NCI-H82 treated with DMSO at 0.1 percent for 48 hours (cell line): ENCODE measurements at regions not wholly inside any gene's neighbourhood (a gene's known extent, or its start where the extent isn't known, plus 50 kb on each side); places are given as distances from the start of the nearest gene placed in this dataset.
A peak's percentile ranks its signal among the peaks of the same experiment; 100 is the strongest.
"Not testable (repeated sequence)": the region's sequence is repeated elsewhere in the genome, so short reads cannot be mapped to it uniquely, and the experiment has no call there.

Source experiments
- DNase-seq: peaks from one replicate; lab custom pipeline; 2025; ENCODE audit not compliant: unreplicated experiment; lab: John Stamatoyannopoulos, UW

DNA sequence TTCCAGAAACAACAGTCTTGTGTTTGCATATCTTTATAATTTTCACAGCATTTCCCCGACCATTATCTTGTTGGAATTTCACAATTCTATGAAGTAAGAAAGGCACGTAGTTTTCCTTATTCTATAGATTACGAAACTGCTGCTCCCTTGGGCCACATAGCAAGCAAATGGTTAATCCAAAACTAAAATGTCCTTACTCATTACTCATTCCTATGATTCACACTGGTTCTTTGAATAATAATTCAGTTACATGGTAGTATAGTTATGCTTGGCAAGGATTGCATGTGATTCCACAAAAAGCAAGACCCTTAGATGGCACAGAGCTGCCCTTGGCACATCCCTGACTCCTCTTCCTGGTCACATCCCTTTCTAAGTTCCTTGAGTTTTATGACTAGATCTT lies 51.2 kb downstream of the OR13H1 start:
- no peak for DNase-seq

DNA sequence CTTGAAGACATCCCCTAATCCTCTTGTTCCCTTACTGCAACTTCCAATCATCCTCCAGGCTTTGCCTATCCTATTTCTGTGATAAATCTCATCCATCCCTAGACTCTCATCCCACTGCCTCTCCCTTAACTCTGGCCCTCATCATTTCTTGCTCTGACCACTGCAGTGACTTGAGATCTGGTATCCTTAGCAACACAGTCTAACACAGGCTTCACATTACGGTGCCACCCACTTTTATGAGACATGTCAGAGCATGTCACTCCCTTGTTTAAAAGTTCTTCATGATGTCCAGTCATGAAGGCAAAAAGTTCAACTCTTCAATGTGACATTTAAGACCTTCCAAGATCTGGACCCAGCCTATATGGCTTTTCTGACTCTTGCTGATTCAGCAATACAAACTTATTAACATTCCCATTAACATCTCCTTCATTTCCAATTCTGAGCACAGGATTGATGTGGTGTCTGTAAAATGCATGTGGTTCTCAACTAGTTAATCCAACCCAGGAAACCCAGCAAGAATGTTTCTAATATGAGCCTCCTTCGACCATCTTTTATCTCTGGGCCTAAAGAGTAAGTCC lies 64.0 kb downstream of the OR13H1 start:
- DNase-seq: no peak

DNA sequence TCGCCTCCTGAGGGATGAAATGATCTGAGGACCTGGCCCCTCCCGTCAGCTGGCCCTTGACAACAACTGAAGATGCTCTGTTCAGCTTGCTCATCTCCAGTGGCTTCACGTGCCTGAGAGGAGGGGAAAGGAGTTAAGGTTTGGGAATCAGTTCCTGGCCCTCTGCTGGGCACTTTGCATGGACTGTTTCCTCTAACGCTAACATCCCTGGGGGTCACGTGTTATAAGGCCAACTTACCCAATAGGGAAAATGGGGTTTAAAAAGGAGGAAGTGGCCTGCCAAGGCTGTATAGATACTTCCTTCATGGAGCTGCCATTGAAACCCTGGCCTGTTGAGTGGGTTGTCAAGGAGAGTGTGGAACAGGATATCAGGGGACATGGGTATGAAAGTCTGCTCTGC lies 65.6 kb downstream of the OR13H1 start:
- no peak for DNase-seq

- no peak for DNase-seq
Observed at GRCh38 chrX:131613260-131613659, 69.4 kb downstream of the OR13H1 start.

- no peak for DNase-seq
Observed at GRCh38 chrX:131614241-131614640, 70.4 kb downstream of the OR13H1 start.

GRCh38 chrX:131617182-131617581 lies 73.3 kb downstream of the OR13H1 start:
- DNase-seq: no peak

GRCh38 chrX:131621650-131622049 lies 77.8 kb downstream of the OR13H1 start:
- DNase-seq: no peak

DNA sequence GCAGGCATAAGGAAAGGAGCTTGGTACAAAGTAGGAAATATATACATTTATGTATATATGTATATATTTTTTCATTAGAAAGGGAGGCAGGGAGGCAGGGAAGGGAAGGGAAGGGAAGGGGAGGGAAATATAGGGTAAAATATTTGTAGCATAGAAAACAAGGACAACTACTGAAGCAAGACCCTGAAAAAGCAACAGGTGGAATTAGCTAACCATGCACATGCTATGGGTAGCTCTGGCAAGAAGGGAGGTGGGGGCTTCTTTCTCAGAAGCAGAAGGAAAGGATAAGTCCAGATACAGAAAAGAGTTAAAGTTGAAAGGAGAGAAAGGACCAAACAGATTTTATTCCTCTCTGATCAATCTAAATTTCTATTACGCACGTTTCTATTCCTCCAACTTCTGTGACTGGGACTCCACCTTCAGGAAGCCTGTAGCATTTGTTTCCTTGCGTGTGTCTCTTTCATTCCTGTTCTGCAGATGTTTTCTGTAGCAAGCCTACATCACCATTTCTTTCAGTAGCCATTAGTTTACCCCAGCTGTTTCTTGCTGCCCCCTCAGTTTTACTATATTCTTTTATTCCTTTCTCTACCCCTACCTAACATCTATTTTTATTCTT lies 82.9 kb downstream of the OR13H1 start:
- DNase-seq: peak; percentile 13

DNA sequence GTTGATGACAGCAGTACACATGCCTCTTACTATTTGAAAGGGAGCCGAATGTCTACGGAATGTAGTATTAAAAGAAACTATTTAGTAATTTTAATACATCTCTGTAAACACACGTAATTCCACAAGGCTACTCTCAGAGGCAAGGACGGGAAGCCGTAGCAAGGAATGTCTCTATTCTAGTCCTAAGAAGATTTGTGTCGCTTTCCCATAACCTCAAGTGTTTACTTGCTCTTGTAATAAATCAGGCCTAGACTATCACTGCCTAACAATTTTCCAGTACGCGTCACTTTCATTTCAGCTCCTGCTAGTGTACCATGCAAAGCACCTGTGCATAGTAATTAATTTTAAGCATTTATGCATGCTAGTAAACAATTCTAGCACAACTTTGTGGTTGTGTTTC lies 86.7 kb downstream of the OR13H1 start:
- DNase-seq: no peak

DNA sequence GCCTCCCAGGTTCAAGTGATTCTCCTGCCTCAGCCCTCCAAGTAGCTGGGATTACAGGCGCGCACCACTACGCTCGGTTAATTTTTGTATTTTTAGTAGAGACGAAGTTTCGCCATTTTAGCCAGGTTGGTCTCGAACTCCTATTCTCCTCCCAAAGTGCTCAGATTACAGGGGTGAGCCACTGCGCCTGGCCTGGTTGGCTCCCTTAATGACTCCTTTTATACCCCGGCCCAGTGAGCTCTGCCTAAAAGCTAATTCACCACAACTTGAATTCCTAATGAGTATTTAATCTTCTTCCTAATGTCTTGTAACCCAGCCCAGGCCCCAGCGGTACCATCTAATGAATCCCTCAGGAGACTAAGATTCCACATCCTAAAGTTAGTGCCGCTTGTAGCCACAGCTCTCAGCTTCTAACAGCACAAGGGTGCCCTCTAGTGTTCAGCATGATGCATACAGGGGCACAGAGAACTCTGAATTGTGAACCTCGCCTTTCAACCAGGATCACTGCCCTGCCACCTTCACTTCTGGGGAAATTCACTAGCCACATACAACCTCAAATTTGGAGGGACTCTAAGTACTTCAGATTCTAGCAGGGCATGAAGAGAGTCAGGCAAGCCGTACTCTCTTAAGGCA lies 89.5 kb downstream of the OR13H1 start:
- DNase-seq: peak; percentile 63

- no peak for DNase-seq
Observed at GRCh38 chrX:131634900-131635299, 91.0 kb downstream of the OR13H1 start.

GRCh38 chrX:131646106-131646505 lies 102.2 kb downstream of the OR13H1 start:
- no peak for DNase-seq

DNA sequence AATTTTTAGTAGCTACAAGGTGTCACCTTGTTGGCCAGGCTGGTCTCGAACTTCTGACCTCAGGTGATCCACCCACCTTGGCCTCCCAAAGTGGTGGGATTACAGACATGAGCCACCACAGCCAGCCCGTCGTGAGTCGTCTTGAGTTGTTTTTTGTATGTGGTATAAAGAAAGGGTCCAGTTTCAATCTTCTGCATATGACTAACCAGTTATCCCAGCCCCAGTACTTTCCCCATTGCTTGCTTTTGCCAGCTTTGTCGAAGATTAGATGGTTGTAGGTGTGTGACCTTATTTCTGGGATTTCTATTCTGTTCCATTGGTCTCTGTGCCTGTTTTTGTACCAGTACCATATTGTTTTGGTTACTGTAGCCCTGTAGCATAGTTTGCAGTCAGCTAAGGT lies 105.9 kb downstream of the OR13H1 start:
- DNase-seq: no peak

DNA sequence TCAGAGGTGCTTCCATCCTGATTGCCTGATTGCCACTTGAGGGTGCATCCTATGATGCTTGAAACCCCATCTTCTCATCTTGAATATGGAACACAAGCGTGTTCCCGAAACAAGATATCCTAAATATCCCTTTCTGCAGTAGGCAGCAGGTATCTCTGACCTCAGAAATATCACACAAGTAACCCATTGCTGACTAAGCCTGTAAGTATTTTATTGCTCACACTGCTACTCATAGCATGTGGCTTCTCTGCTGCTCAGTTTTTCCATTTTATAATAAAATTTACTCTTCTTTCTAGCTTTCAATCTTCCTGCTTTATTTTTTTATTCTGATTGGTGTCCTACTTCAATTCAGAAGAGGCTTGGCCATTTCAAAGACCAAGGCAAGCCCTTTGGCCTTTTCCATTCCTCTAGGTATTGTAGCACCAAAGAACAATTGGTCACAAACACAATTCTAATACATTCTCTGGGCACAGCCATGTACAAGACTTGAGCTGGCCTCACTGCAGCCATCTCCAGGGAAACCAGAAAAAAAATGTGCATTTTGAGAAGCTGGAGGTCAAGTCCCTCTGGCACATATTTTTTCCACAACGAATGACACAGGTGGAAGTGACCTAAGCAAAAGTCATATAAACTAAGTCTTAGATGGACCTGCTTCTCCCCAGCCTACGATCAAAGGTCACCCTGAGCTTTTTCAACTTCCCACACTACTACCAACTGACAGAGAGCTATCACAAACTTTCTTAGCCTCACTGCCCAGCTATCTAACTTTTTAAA lies 107.0 kb downstream of the OR13H1 start:
- no peak for DNase-seq

DNA sequence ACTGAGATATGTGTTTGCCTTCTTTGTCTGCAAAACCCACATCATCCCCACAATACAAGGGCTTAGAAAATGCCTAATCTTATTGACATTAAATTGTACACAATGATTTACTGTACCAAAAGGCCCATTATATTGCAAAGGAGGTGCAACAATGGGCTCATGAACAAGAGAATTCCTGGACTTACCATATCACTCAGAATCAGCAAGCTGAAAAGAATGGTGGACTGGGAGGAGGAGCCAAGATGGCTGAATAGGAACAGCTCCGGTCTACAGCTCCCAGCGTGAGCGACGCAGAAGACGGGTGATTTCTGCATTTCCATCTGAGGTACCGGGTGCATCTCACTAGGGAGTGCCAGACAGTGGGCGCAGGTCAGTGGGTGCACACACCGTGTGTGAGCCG lies 119.9 kb downstream of the OR13H1 start:
- not testable (repeated sequence) for DNase-seq

GRCh38 chrX:131671735-131672134 lies 127.9 kb downstream of the OR13H1 start:
- no peak for DNase-seq

DNA sequence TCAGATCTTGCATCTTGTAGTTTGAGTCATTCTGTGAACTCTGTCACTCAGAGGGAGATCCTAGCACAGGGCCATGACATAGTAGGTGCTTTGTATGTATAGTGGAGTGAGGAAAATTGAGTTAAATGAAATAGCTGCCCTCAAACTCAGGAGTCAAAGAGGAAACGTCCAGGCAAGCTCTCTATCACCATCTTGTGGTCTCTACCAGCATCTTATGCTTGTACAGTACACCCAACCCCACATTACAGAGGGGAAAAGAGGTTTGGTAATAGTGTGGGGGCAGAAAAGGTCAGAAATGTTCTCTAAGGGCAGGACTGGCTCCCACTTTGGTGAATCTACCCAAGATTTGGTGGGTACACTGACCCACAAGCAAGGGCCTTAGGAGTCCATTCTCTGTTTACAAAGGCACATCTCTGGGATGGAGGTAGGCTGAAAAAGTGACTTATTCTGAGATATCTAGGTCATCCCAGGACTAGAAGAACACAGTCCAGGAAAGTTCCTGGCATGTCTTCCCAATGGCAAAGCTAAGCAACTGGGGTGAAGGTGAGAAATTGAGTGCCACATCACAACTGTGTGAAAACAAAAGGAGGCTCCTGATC lies 131.8 kb downstream of the OR13H1 start:
- DNase-seq: peak; percentile 61

DNA sequence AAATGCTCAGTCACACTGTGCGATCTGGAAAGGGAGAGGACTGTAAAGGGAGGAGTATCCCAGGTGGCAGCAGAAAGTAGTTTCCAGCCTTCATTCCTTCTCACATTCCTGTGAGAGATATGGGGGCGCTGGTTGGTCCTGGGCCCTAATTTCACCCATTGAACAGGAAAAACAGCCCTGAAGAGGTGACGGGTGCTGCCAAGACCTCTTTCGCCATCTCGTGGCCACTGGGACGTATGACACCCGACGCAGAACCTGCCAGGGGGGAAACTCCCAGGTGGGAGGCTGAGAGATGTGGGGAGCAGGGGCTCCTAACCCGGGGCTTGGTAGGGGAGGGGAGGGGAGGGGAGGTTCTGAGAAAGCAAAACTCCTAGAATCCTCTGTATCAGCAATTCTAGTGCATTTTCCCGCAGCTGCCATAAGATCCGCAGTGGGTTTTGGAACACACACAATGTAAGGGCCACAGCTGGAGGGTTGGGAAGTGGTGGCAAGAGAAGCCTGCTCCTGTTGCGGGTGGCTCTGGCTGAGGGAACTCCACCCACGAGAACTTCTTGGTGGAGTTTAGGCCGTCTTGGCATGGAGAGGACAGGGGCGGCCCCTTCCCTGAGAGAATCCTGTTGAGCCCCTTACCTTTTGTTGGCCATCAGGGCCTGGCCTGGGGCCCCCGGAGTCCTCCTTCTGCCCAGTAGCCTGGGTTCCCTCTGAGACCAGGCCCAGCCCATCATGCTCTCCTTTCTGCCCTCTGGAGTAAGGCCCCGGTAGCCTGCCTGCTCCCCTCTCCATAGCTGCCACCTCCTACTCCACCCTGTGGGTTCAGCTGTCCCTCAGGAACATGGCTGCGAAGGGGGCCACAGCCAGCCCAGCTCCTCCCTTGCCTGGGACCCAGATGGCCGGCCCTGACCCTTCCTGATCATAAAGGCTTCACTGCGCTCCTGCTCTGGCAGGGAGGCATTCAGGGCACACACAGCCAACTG lies 134.1 kb downstream of the OR13H1 start:
- peak; percentile 3 for DNase-seq

- not testable (repeated sequence) for DNase-seq
Observed at GRCh38 chrX:131682735-131683134, 138.9 kb downstream of the OR13H1 start.

DNA sequence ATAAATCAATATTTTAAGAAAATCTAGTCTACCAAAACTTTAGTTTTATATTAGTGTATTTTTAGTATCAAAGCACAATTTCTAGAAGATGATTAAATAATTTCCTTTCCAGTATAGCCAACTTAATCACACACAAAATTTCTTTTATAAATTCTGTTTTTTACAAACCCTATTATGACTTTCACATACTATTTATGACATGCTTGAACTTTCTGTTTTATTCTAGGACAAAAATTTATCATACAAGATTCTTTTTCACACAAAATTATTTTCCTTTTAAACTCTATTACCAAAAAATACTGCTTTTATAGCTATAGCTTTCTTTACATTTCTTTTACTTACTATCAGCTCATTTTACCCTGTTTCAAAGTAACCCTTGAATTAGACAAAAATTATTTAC lies 149.5 kb downstream of the OR13H1 start:
- no peak for DNase-seq
